Activated T-cell treated with anti-CD3 and anti-CD28 coated beads, Interleukin-2, amount 50 U/mL, for 4 hours (primary cell): ENCODE measurements at regions not wholly inside any gene's neighbourhood (a gene's known extent, or its start where the extent isn't known, plus 50 kb on each side); places are given as distances from the start of the nearest gene placed in this dataset.

ENCODE experiments used
- ATAC-seq, 2 donors: fragments of 200-7000 bp; cut with Tn5 transposase; one replicate each; pipeline ENCODE4 v1.10.0; 2021
- DNase-seq: peaks from one replicate; pipeline ENCODE4 v3.0.0-alpha.2; 2020
- H3K27me3 Mint-ChIP-seq: one replicate; pipeline ENCODE4 v1.8.0; 2021; ENCODE audit warnings: low read depth, mixed read lengths
- H3K36me3 Mint-ChIP-seq: one replicate; pipeline ENCODE4 v1.8.0; 2022; ENCODE audit warnings: mixed read lengths; ENCODE audit not compliant: insufficient read depth
- H3K4me1 Mint-ChIP-seq: one replicate; pipeline ENCODE4 v1.8.0; 2021; ENCODE audit warnings: low read depth, mixed read lengths
- H3K4me3 Mint-ChIP-seq: one replicate; pipeline ENCODE4 v1.8.0; 2021; ENCODE audit warnings: mild to moderate bottlenecking, moderate library complexity, mixed read lengths
- H3K9me3 Mint-ChIP-seq: one replicate; pipeline ENCODE4 v1.8.0; 2021; ENCODE audit warnings: mixed read lengths

DNA sequence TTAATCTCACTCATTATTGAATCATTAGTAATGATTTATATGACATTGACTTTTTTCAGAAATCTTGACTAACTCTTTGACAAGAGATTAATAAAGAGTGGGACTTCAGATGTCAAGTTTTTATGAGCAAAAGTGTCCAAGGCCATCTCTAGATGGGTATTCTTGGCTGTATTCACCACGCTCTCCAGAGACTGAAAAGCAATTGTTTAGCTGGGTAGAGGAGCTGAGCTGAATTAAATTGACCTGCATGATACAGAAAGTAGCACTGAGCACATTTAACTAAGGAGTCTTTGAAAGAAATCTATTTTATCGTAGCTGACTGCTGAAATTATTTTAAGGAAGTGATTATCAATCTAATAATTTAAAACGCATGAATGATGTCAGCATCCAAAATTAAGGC, 89.4 kb downstream of the LINC00237 start:
- Mint-ChIP-seq H3K36me3 (no peaks in the 10 kb centered on the region), H3K27me3 (peaks cover 32% of the 10 kb centered on the region), H3K4me3 (no peak overlapping the region), H3K9me3 (no peaks in the 10 kb centered on the region), H3K4me1 (no peaks in the 10 kb centered on the region)
- no peak for DNase-seq
- ATAC-seq: no peak

DNA sequence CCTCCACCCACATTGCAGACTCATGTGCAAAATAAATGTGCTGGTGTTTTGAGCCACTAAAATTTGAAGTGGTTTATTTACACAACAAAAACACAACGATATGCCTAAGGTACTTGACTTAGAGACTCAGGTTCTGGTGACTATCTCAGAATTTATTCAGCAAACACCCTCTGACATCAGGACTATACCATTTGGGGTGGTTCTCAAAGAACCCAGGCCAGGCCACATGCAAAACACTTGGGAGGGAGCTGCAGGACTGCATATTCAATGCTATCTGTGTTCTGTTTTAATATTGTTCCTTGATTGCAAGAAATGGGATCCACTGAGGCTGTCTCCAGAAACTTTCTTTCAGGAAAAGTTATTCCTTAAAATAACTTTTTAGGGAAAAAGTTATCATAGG, 91.6 kb downstream of the LINC00237 start:
- no peak overlapping the region for H3K4me3 Mint-ChIP-seq
- ATAC-seq: no peak
- H3K36me3 Mint-ChIP-seq: no peaks in the 10 kb centered on the region
- peaks cover 13% of the 10 kb centered on the region for H3K27me3 Mint-ChIP-seq
- H3K4me1 Mint-ChIP-seq: no peaks in the 10 kb centered on the region
- DNase-seq: no peak
- H3K9me3 Mint-ChIP-seq: no peaks in the 10 kb centered on the region

DNA sequence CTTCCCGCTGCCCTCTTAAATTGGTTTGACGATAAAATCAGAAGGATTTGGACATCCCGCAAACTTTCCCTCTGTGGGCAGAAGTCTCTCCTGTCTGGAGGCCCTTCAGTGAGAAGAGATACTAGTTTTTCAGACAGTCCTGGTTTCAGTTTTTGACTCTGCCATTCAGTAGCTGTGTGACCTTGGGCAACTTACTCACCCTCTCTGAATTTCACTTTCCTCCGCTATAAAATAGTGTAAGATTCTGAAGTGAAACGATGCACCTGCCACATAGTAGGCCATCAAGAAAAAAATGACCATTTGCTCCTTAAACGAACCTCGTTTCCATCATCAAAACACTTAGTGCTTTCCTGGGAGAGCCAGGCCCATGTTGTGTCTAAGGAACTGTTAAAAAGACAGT, 97.2 kb downstream of the LINC00237 start:
- peaks cover 2% of the 10 kb centered on the region for H3K27me3 Mint-ChIP-seq
- no peaks in the 10 kb centered on the region for H3K36me3 Mint-ChIP-seq
- ATAC-seq (no peak), DNase-seq (no peak)
- H3K9me3 Mint-ChIP-seq: no peaks in the 10 kb centered on the region
- H3K4me3 Mint-ChIP-seq: no peak overlapping the region
- H3K4me1 Mint-ChIP-seq: no peaks in the 10 kb centered on the region

DNA sequence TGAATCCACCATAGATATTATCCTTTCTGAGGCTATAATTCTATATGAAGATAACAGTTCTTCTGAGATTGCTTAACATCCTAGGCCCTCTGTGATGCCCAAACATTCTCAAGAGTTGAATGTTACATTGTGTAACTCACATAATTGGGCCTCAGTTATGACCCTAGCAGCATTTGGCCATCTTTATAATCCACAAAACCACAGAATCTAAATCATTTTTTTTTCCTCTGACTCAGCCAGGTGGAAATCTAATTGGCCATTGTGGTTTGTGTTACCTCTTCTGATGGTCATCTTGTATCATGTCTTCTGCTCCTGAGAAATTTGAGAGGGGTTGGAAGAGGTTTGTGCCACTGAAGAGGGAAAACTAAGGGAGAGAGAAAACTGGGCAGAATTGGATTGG, 99.5 kb downstream of the LINC00237 start:
- no peak for DNase-seq
- H3K36me3 Mint-ChIP-seq: no peaks in the 10 kb centered on the region
- ATAC-seq: no peak
- H3K4me1 Mint-ChIP-seq: no peaks in the 10 kb centered on the region
- no peaks in the 10 kb centered on the region for H3K9me3 Mint-ChIP-seq
- H3K4me3 Mint-ChIP-seq: no peak overlapping the region
- peaks cover 2% of the 10 kb centered on the region for H3K27me3 Mint-ChIP-seq

DNA sequence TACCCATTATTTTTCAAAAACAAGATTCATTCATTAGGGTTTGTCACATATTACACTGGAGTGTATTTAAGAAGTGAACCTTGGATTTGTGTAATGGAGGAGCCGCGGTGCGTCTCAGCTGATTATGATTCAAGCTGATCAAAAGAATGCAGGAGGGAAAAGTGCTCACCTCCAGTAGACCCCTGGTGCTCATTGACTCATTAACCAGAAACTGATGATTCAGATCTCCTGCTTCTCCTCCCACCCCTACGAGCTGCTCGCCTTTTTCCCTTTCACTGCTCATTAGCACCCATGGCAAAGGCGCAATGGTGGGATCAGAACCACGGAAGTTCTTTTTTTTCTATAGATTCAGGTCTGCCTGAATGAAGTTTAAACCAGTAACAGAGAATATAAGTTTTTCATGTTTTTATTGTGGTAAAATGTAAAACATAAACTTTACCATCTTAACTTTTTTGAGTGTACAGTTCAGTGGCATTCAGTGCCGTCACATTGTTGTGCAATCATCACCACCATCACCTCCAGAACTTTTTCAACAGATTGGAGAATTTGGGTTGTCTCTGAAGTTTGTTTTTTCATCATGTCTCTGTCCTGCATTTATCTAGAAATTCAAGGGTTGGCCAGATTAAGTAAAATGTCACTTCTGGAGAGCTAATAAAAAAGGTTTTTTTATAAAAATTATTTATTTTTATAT, 101.6 kb downstream of the LINC00237 start:
- ATAC-seq (no peak), DNase-seq (no peak)
- Mint-ChIP-seq H3K9me3 (no peaks in the 10 kb centered on the region), H3K27me3 (peaks cover 2% of the 10 kb centered on the region), H3K4me1 (no peaks in the 10 kb centered on the region), H3K36me3 (no peaks in the 10 kb centered on the region), H3K4me3 (no peak overlapping the region)

GRCh38 chr20:21003902-21004301, 102.3 kb downstream of the LINC00237 start:
- no peaks in the 10 kb centered on the region for H3K9me3 Mint-ChIP-seq
- H3K27me3 Mint-ChIP-seq: peaks cover 2% of the 10 kb centered on the region

GRCh38 chr20:21002486-21002885, 103.7 kb downstream of the LINC00237 start:
- DNase-seq (no peak), ATAC-seq (no peak)
- Mint-ChIP-seq H3K36me3 (no peaks in the 10 kb centered on the region), H3K27me3 (peaks cover 2% of the 10 kb centered on the region), H3K9me3 (no peaks in the 10 kb centered on the region), H3K4me1 (no peaks in the 10 kb centered on the region), H3K4me3 (no peak overlapping the region)

More at GRCh38 chr20:21003902-21004301, 102.3 kb downstream of the LINC00237 start:
- ATAC-seq (no peak), DNase-seq (no peak)
- no peaks in the 10 kb centered on the region for H3K36me3 Mint-ChIP-seq
- H3K4me3 Mint-ChIP-seq: no peak overlapping the region
- no peaks in the 10 kb centered on the region for H3K4me1 Mint-ChIP-seq

GRCh38 chr20:20993372-20993771, 112.8 kb downstream of the LINC00237 start:
- no peak for ATAC-seq

DNA sequence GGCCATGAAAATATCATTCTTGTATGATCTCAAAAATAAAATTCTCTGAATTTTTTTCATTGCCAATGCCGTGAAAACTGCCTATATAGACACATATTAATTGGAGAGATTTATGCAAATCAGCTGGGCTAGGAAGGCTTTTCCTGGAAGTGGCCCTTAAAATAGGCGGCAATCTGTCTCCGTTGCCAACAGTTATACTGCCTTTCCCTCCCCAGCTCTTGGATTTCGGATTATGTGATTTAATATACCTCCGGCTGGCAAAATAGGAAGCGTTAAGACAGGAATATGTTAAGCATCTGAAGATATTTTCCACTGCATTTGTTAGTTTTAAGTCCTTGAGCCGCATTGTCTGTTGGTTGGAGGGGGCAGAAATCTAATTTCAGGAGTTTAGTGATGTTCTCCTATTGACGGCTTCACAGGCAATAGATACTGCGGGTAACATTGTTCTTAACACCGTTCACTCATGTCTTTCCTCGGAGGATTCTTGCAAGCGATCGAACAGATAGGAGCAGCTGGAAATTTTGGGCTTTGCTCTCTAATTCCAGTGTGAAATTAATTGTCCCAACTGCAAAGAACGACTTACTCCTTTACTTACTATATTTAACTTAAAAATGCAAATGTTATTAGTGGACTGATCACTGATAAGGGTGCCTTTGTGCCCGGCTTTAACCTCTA, 113.3 kb downstream of the LINC00237 start:
- H3K4me3 Mint-ChIP-seq: no peak overlapping the region
- ATAC-seq (no peak), DNase-seq (no peak)
- no peaks in the 10 kb centered on the region for H3K36me3 Mint-ChIP-seq
- no peaks in the 10 kb centered on the region for H3K4me1 Mint-ChIP-seq
- H3K27me3 Mint-ChIP-seq: peaks cover 9% of the 10 kb centered on the region
- H3K9me3 Mint-ChIP-seq: no peaks in the 10 kb centered on the region

More at GRCh38 chr20:20993372-20993771, 112.8 kb downstream of the LINC00237 start:
- Mint-ChIP-seq H3K36me3 (no peaks in the 10 kb centered on the region), H3K9me3 (no peaks in the 10 kb centered on the region), H3K27me3 (peaks cover 9% of the 10 kb centered on the region), H3K4me3 (no peak overlapping the region), H3K4me1 (no peaks in the 10 kb centered on the region)
- no peak for DNase-seq

GRCh38 chr20:20992277-20992676, 113.9 kb downstream of the LINC00237 start:
- H3K9me3 Mint-ChIP-seq: no peaks in the 10 kb centered on the region
- ATAC-seq: no peak

DNA sequence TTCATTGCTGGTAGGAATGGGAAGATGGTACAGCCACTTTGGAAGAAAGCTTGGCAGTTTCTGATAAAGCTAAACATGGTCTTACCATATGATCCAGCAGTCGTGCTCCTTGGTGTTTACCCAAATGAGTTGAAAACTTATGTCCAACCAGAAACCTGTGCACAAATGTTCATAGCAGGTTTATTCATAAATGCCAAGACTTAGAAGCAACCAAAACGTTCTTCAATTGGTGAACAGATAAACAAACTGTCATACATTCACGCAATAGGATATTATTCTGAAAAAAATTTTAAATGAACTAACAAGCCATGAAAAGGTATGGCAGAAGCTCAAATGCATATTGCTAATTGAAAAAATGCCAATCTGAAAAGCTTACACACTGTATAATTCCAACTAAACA, 117.1 kb downstream of the LINC00237 start:
- Mint-ChIP-seq H3K27me3 (peaks cover 11% of the 10 kb centered on the region), H3K36me3 (no peaks in the 10 kb centered on the region), H3K9me3 (no peaks in the 10 kb centered on the region), H3K4me3 (no peak overlapping the region), H3K4me1 (no peaks in the 10 kb centered on the region)
- DNase-seq: no peak
- ATAC-seq: no peak

More at GRCh38 chr20:20992277-20992676, 113.9 kb downstream of the LINC00237 start:
- Mint-ChIP-seq H3K27me3 (peaks cover 9% of the 10 kb centered on the region), H3K4me1 (no peaks in the 10 kb centered on the region), H3K4me3 (no peak overlapping the region), H3K36me3 (no peaks in the 10 kb centered on the region)
- DNase-seq: no peak

DNA sequence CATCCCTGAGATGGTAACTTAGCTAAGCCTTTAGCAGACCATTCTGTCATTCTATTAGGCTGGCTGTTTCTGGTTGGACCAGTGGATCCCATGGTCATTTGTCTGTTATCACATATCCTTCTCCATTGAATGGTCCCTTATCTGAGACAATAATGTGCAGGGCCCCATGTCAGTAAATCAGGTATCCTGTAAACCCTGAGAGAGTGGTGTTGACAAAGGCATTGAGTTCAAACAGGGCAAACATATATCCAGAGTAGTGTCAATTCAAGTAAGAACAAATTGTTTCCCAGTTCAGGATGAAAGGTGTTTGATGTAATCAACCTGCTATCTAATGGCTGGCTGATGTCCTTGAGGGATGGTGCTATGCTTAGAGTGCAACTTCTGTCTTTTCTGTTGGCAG, 126.2 kb downstream of the LINC00237 start:
- no peaks in the 10 kb centered on the region for H3K4me1 Mint-ChIP-seq
- no peak for ATAC-seq
- no peak overlapping the region for H3K4me3 Mint-ChIP-seq

DNA sequence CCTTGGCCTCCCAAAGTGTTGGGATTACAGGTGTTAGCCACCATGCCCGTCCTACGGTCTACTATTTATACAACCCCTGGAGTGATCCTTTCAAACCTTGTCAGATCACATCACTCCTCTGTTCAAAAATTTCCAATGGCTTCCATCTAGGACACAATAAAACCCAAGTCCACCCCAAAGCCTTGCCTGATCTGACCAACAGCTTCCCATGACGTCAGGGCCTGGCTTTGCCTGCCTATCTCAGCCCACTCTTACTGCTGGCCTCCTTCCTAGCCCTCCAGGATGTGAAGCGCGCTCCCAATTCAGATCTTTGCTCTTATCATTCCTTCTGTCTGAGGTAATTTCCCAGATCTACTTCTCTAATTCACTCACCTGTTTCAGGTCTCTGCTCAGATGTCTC, 128.4 kb downstream of the LINC00237 start:
- no peak overlapping the region for H3K4me3 Mint-ChIP-seq
- H3K4me1 Mint-ChIP-seq: no peaks in the 10 kb centered on the region
- H3K9me3 Mint-ChIP-seq: no peaks in the 10 kb centered on the region
- H3K36me3 Mint-ChIP-seq: no peaks in the 10 kb centered on the region
- H3K27me3 Mint-ChIP-seq: peaks cover 5% of the 10 kb centered on the region
- ATAC-seq (no peak), DNase-seq (no peak)

More for the DNA sequence above, 126.2 kb downstream of the LINC00237 start:
- H3K27me3 Mint-ChIP-seq: peaks cover 5% of the 10 kb centered on the region
- no peaks in the 10 kb centered on the region for H3K9me3 Mint-ChIP-seq
- no peaks in the 10 kb centered on the region for H3K36me3 Mint-ChIP-seq
- no peak for DNase-seq

GRCh38 chr20:20972490-20972889, 133.7 kb downstream of the LINC00237 start:
- ATAC-seq (no peak), DNase-seq (no peak)
- Mint-ChIP-seq H3K9me3 (no peaks in the 10 kb centered on the region), H3K4me3 (no peak overlapping the region), H3K4me1 (no peaks in the 10 kb centered on the region), H3K36me3 (no peaks in the 10 kb centered on the region), H3K27me3 (peaks cover 12% of the 10 kb centered on the region)

DNA sequence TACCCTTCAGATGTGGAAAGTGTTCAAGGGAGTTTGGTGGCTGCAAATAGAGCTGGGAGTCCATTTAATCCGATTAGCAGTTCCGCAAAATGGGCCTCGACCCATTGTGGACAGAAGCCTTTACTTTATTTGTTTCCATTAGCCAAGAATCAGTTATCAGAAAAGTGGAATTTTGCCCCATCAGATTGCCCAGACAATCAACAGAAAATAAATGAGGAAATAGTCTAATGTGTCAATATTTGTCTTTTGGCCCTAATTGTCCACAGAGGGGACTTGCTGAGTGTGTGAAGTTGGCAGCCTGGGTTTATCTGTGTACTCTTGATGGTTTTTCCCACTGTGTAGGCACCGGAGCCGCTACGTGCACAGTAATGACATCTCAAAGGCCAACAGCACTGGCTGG, 134.3 kb downstream of the LINC00237 start:
- Mint-ChIP-seq H3K36me3 (no peaks in the 10 kb centered on the region), H3K27me3 (peaks cover 8% of the 10 kb centered on the region), H3K4me3 (no peak overlapping the region), H3K9me3 (no peaks in the 10 kb centered on the region), H3K4me1 (no peaks in the 10 kb centered on the region)
- ATAC-seq: no peak
- no peak for DNase-seq
